ENCODE measurements at regions not wholly inside any gene's neighbourhood (a gene's known extent, or its start where the extent isn't known, plus 50 kb on each side); places are given as distances from the start of the nearest gene placed in this dataset.

- no peaks in the 10 kb centered on the region for H3K9me2 ChIP-seq (replicated peaks; ENCODE audit: insufficient read depth, low read length)
- no peaks in the 10 kb centered on the region for H4K20me1 ChIP-seq (ENCODE audit: insufficient read depth, low read depth, low read length)
- no peak for DNase-seq
- no peaks in the 10 kb centered on the region for H3K27me3 ChIP-seq (ENCODE audit: low read length)
- no peak overlapping the region for H3K9ac ChIP-seq (ENCODE audit: low read length)
- no peak overlapping the region for H3K27ac ChIP-seq (ENCODE audit: low read length)
- no peaks in the 10 kb centered on the region for H3K79me2 ChIP-seq (ENCODE audit: low read length)
- no peaks in the 10 kb centered on the region for H3K36me3 ChIP-seq (ENCODE audit: insufficient read depth, low read length)
- no peaks in the 10 kb centered on the region for H3K9me3 ChIP-seq (ENCODE audit: low read length)
- H2AFZ ChIP-seq (ENCODE audit: low read length): no peak overlapping the region
- no peak overlapping the region for H3K4me3 ChIP-seq (ENCODE audit: low read length)
- no peaks in the 10 kb centered on the region for H3K4me1 ChIP-seq (ENCODE audit: low read length)
- no peak overlapping the region for H3K4me2 ChIP-seq (ENCODE audit: low read depth, low read length, poor library complexity, severe bottlenecking)
These were observed 386.2 kb downstream of the HHIPL2 start for GRCh38 chr1:222161676-222162075.

DNA sequence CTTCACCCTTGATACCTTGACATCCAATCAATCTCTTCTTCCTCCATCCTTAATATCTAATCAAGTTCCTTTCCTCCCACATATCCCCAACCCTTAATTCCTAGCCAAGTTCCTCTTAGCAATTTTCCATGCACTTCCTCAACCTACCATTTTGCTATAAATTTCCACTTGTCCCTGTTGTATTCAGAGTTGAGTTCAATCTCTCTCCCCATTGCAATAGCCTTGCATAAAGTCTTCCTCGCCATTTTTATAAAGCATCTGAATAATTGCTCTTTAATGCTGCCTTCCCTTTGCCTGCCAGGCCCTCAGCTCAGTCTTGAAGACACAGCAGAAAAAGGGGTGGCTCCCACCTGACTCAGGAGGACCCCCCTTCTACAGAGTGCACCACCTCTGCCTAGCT is 390.3 kb downstream of the HHIPL2 start:
- Histone ChIP-seq H3K9me2 (replicated peaks; ENCODE audit: insufficient read depth, low read length) (no peaks in the 10 kb centered on the region), H4K20me1 (ENCODE audit: insufficient read depth, low read depth, low read length) (no peaks in the 10 kb centered on the region), H3K4me3 (ENCODE audit: low read length) (no peak overlapping the region), H3K9ac (ENCODE audit: low read length) (no peak overlapping the region), H3K79me2 (ENCODE audit: low read length) (no peaks in the 10 kb centered on the region), H3K4me1 (ENCODE audit: low read length) (no peaks in the 10 kb centered on the region), H3K36me3 (ENCODE audit: insufficient read depth, low read length) (no peaks in the 10 kb centered on the region), H2AFZ (ENCODE audit: low read length) (no peak overlapping the region), H3K27ac (ENCODE audit: low read length) (no peak overlapping the region), H3K27me3 (ENCODE audit: low read length) (no peaks in the 10 kb centered on the region), H3K9me3 (ENCODE audit: low read length) (no peaks in the 10 kb centered on the region), H3K4me2 (ENCODE audit: low read depth, low read length, poor library complexity, severe bottlenecking) (no peak overlapping the region)
- no peak for DNase-seq

- no peak overlapping the region for H3K27ac ChIP-seq (ENCODE audit: low read length)
- no peaks in the 10 kb centered on the region for H3K4me1 ChIP-seq (ENCODE audit: low read length)
- H3K79me2 ChIP-seq (ENCODE audit: low read length): no peaks in the 10 kb centered on the region
- no peak for DNase-seq
- no peak overlapping the region for H3K9ac ChIP-seq (ENCODE audit: low read length)
- no peak overlapping the region for H2AFZ ChIP-seq (ENCODE audit: low read length)
- no peak overlapping the region for H3K4me2 ChIP-seq (ENCODE audit: low read depth, low read length, poor library complexity, severe bottlenecking)
- no peak overlapping the region for H3K4me3 ChIP-seq (ENCODE audit: low read length)
- no peaks in the 10 kb centered on the region for H3K27me3 ChIP-seq (ENCODE audit: low read length)
- no peaks in the 10 kb centered on the region for H3K9me2 ChIP-seq (replicated peaks; ENCODE audit: insufficient read depth, low read length)
- no peaks in the 10 kb centered on the region for H3K36me3 ChIP-seq (ENCODE audit: insufficient read depth, low read length)
- H4K20me1 ChIP-seq (ENCODE audit: insufficient read depth, low read depth, low read length): no peaks in the 10 kb centered on the region
- H3K9me3 ChIP-seq (ENCODE audit: low read length): no peaks in the 10 kb centered on the region
These were observed 398.3 kb upstream of the DUSP10 start for GRCh38 chr1:222140206-222140605.

GRCh38 chr1:222138095-222138494 is 396.2 kb upstream of the DUSP10 start:
- no peaks in the 10 kb centered on the region for H3K27me3 ChIP-seq (ENCODE audit: low read length)
- no peaks in the 10 kb centered on the region for H4K20me1 ChIP-seq (ENCODE audit: insufficient read depth, low read depth, low read length)
- no peak overlapping the region for H2AFZ ChIP-seq (ENCODE audit: low read length)
- no peaks in the 10 kb centered on the region for H3K4me1 ChIP-seq (ENCODE audit: low read length)
- no peak overlapping the region for H3K4me3 ChIP-seq (ENCODE audit: low read length)
- H3K9me3 ChIP-seq (ENCODE audit: low read length): no peaks in the 10 kb centered on the region
- H3K27ac ChIP-seq (ENCODE audit: low read length): no peak overlapping the region
- H3K36me3 ChIP-seq (ENCODE audit: insufficient read depth, low read length): no peaks in the 10 kb centered on the region
- DNase-seq: no peak
- H3K4me2 ChIP-seq (ENCODE audit: low read depth, low read length, poor library complexity, severe bottlenecking): no peak overlapping the region
- H3K9ac ChIP-seq (ENCODE audit: low read length): no peak overlapping the region
- H3K79me2 ChIP-seq (ENCODE audit: low read length): no peaks in the 10 kb centered on the region
- no peaks in the 10 kb centered on the region for H3K9me2 ChIP-seq (replicated peaks; ENCODE audit: insufficient read depth, low read length)

GRCh38 chr1:222136869-222137268 is 395.0 kb upstream of the DUSP10 start:
- no peaks in the 10 kb centered on the region for H4K20me1 ChIP-seq (ENCODE audit: insufficient read depth, low read depth, low read length)
- no peaks in the 10 kb centered on the region for H3K36me3 ChIP-seq (ENCODE audit: insufficient read depth, low read length)
- H3K9me3 ChIP-seq (ENCODE audit: low read length): no peaks in the 10 kb centered on the region
- no peak overlapping the region for H3K4me2 ChIP-seq (ENCODE audit: low read depth, low read length, poor library complexity, severe bottlenecking)
- H2AFZ ChIP-seq (ENCODE audit: low read length): no peak overlapping the region
- no peaks in the 10 kb centered on the region for H3K79me2 ChIP-seq (ENCODE audit: low read length)
- H3K27ac ChIP-seq (ENCODE audit: low read length): no peak overlapping the region
- H3K4me3 ChIP-seq (ENCODE audit: low read length): no peak overlapping the region
- DNase-seq: no peak
- H3K27me3 ChIP-seq (ENCODE audit: low read length): no peaks in the 10 kb centered on the region
- no peak overlapping the region for H3K9ac ChIP-seq (ENCODE audit: low read length)
- no peaks in the 10 kb centered on the region for H3K4me1 ChIP-seq (ENCODE audit: low read length)
- no peaks in the 10 kb centered on the region for H3K9me2 ChIP-seq (replicated peaks; ENCODE audit: insufficient read depth, low read length)

DNA sequence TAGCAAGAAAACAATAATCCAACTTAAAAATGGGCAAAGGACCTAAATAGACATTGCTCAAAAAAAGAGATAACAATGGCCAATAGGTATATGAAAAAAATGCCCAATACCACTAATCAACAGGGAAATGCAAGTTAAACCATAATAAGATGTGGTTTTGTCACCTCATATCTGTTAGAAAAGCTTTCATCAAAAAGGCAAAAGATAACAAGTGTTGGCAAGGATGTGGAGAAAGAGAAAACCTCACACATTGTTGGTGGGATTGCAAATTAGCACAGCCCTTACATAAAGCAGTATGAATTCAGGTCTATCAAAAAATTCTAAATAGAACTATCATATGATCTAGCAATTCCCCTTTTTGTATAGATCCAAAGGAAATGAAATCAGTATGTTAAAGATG is 387.2 kb upstream of the DUSP10 start:
- H4K20me1 ChIP-seq (ENCODE audit: insufficient read depth, low read depth, low read length): no peaks in the 10 kb centered on the region
- H3K79me2 ChIP-seq (ENCODE audit: low read length): no peaks in the 10 kb centered on the region
- no peaks in the 10 kb centered on the region for H3K36me3 ChIP-seq (ENCODE audit: insufficient read depth, low read length)
- H3K27me3 ChIP-seq (ENCODE audit: low read length): no peaks in the 10 kb centered on the region
- H3K27ac ChIP-seq (ENCODE audit: low read length): no peak overlapping the region
- H3K9me3 ChIP-seq (ENCODE audit: low read length): no peaks in the 10 kb centered on the region
- H3K4me2 ChIP-seq (ENCODE audit: low read depth, low read length, poor library complexity, severe bottlenecking): no peak overlapping the region
- no peaks in the 10 kb centered on the region for H3K4me1 ChIP-seq (ENCODE audit: low read length)
- no peak overlapping the region for H3K4me3 ChIP-seq (ENCODE audit: low read length)
- H2AFZ ChIP-seq (ENCODE audit: low read length): no peak overlapping the region
- no peak overlapping the region for H3K9ac ChIP-seq (ENCODE audit: low read length)
- no peak for DNase-seq
- no peaks in the 10 kb centered on the region for H3K9me2 ChIP-seq (replicated peaks; ENCODE audit: insufficient read depth, low read length)

DNA sequence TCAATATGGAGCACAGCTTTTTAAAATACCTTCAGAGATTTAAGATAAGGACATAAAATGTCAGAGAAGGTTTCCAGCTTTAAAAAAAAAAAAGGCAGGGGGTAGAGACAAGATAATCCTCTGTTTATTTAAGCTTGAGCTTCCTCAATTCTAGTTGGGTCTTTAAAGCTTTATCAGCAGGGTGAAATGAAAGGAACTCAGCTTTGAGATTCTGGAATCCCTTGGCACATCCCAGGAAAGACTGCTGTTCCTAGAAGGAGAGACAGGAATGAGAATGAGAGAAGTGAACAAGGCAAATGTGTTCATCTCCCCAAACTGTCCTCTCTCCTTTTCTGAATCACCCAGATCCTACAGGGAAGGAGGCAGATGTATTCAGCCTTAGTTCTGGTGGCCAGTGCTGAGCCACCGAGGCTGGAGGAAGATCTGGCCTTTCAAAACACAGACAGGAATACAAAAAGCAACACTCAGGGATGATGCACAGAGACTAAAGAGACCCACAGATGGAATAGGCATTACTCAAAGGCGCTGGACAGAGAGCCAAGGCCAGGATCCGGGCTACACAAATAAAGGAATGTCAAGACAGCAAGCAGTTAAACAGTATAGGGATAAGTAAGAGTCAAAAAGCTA is 385.8 kb upstream of the DUSP10 start:
- Histone ChIP-seq H3K36me3 (ENCODE audit: insufficient read depth, low read length) (no peaks in the 10 kb centered on the region), H3K9ac (ENCODE audit: low read length) (no peak overlapping the region), H2AFZ (ENCODE audit: low read length) (no peak overlapping the region), H3K4me1 (ENCODE audit: low read length) (no peaks in the 10 kb centered on the region), H3K9me3 (ENCODE audit: low read length) (no peaks in the 10 kb centered on the region), H4K20me1 (ENCODE audit: insufficient read depth, low read depth, low read length) (no peaks in the 10 kb centered on the region), H3K4me2 (ENCODE audit: low read depth, low read length, poor library complexity, severe bottlenecking) (no peak overlapping the region), H3K27ac (ENCODE audit: low read length) (no peak overlapping the region), H3K79me2 (ENCODE audit: low read length) (no peaks in the 10 kb centered on the region), H3K9me2 (replicated peaks; ENCODE audit: insufficient read depth, low read length) (no peaks in the 10 kb centered on the region), H3K27me3 (ENCODE audit: low read length) (no peaks in the 10 kb centered on the region), H3K4me3 (ENCODE audit: low read length) (no peak overlapping the region)
- no peak for DNase-seq

GRCh38 chr1:222127096-222127495 is 385.2 kb upstream of the DUSP10 start:
- Histone ChIP-seq H3K27ac (ENCODE audit: low read length) (no peak overlapping the region), H3K27me3 (ENCODE audit: low read length) (no peaks in the 10 kb centered on the region), H3K9ac (ENCODE audit: low read length) (no peak overlapping the region), H3K4me1 (ENCODE audit: low read length) (no peaks in the 10 kb centered on the region), H3K4me3 (ENCODE audit: low read length) (no peak overlapping the region), H4K20me1 (ENCODE audit: insufficient read depth, low read depth, low read length) (no peaks in the 10 kb centered on the region), H3K4me2 (ENCODE audit: low read depth, low read length, poor library complexity, severe bottlenecking) (no peak overlapping the region), H3K9me3 (ENCODE audit: low read length) (no peaks in the 10 kb centered on the region), H2AFZ (ENCODE audit: low read length) (no peak overlapping the region), H3K36me3 (ENCODE audit: insufficient read depth, low read length) (no peaks in the 10 kb centered on the region), H3K79me2 (ENCODE audit: low read length) (no peaks in the 10 kb centered on the region), H3K9me2 (replicated peaks; ENCODE audit: insufficient read depth, low read length) (no peaks in the 10 kb centered on the region)
- DNase-seq: no peak

DNA sequence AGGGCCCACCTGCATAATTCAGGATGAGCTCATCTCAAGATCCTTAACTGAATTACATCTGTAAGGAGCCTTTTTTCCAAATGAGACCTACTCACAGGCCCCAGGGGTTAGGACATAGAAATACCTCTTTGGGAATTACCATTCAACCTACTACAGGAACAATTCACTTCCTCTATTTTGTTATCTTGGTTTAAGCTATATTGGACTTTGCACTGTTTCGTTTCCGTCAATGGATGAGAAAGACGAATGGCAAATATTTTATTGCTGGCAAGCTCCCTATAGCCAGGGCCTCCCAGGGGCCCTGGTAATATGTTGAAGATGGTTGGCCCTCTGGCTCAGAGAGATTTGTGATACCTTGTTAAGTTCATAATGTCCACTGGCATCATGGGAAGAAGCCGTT is 384.2 kb upstream of the DUSP10 start:
- no peaks in the 10 kb centered on the region for H3K9me3 ChIP-seq (ENCODE audit: low read length)
- H3K4me3 ChIP-seq (ENCODE audit: low read length): no peak overlapping the region

More for the DNA sequence above, 384.2 kb upstream of the DUSP10 start:
- Histone ChIP-seq H4K20me1 (ENCODE audit: insufficient read depth, low read depth, low read length) (no peaks in the 10 kb centered on the region), H3K79me2 (ENCODE audit: low read length) (no peaks in the 10 kb centered on the region), H3K4me2 (ENCODE audit: low read depth, low read length, poor library complexity, severe bottlenecking) (no peak overlapping the region), H3K4me1 (ENCODE audit: low read length) (no peaks in the 10 kb centered on the region), H3K9ac (ENCODE audit: low read length) (no peak overlapping the region), H3K27ac (ENCODE audit: low read length) (no peak overlapping the region), H3K27me3 (ENCODE audit: low read length) (no peaks in the 10 kb centered on the region), H3K36me3 (ENCODE audit: insufficient read depth, low read length) (no peaks in the 10 kb centered on the region), H2AFZ (ENCODE audit: low read length) (no peak overlapping the region), H3K9me2 (replicated peaks; ENCODE audit: insufficient read depth, low read length) (no peaks in the 10 kb centered on the region)
- DNase-seq: no peak

Data from Karpas-422 (cell line).